KMS-11 (cell line): ENCODE measurements at regions not wholly inside any gene's neighbourhood (a gene's known extent, or its start where the extent isn't known, plus 50 kb on each side); places are given as distances from the start of the nearest gene placed in this dataset.

Experiments
- H2AFZ ChIP-seq: fragments of 200-600 bp; sonication (generic); 2 replicates; pipeline ENCODE4 v1.6.1; 2016; ENCODE audit warnings: antibody characterized with exemption, mixed run types, low read depth
- H3K27ac ChIP-seq: fragments of 200-600 bp; sonication (generic); 2 replicates; pipeline ENCODE4 v1.6.1; 2016; ENCODE audit warnings: mild to moderate bottlenecking, mixed run types
- H3K27me3 ChIP-seq: fragments of 200-600 bp; sonication (generic); 2 replicates; pipeline ENCODE4 v1.6.1; 2017; ENCODE audit warnings: mild to moderate bottlenecking, low read depth, mixed run types, moderate library complexity; ENCODE audit not compliant: insufficient read depth
- H3K36me3 ChIP-seq: fragments of 200-600 bp; sonication (generic); 2 replicates; pipeline ENCODE4 v1.6.1; 2017; ENCODE audit warnings: mild to moderate bottlenecking, mixed run types; ENCODE audit not compliant: insufficient read depth
- H3K4me1 ChIP-seq: fragments of 200-600 bp; sonication (generic); 2 replicates; pipeline ENCODE4 v1.6.1; 2016; ENCODE audit warnings: mild to moderate bottlenecking, low read depth, mixed run types; ENCODE audit not compliant: poor library complexity, severe bottlenecking
- H3K4me2 ChIP-seq: fragments of 200-600 bp; sonication (generic); 2 replicates; pipeline ENCODE4 v1.7.0; 2016; ENCODE audit warnings: mild to moderate bottlenecking, mixed run types
- H3K4me3 ChIP-seq: fragments of 200-600 bp; sonication (generic); IDR thresholded peaks from 2 replicates; pipeline ENCODE4 v1.6.1; 2017; ENCODE audit warnings: low read depth, low read length, mixed read lengths; ENCODE audit not compliant: insufficient read depth
- H3K79me2 ChIP-seq: fragments of 200-600 bp; sonication (generic); 2 replicates; pipeline ENCODE4 v1.6.1; 2016; ENCODE audit warnings: low read depth, mixed run types; ENCODE audit not compliant: insufficient read depth
- H3K9ac ChIP-seq: fragments of 200-600 bp; sonication (generic); 2 replicates; pipeline ENCODE4 v1.6.1; 2016; ENCODE audit warnings: mild to moderate bottlenecking, mixed run types
- H4K20me1 ChIP-seq: fragments of 200-600 bp; sonication (generic); 2 replicates; pipeline ENCODE4 v1.6.1; 2016; ENCODE audit warnings: mild to moderate bottlenecking, mixed run types; ENCODE audit not compliant: insufficient read depth
- TF ChIP-seq, protein P1 (sequence below): fragments of 200-600 bp; sonication (generic); conservative IDR thresholded peaks from 2 replicates; pipeline ENCODE4 v1.6.1; 2017; ENCODE audit warnings: low read depth, mild to moderate bottlenecking, antibody characterized with exemption, low read length, moderate library complexity, mixed read lengths

DNA sequence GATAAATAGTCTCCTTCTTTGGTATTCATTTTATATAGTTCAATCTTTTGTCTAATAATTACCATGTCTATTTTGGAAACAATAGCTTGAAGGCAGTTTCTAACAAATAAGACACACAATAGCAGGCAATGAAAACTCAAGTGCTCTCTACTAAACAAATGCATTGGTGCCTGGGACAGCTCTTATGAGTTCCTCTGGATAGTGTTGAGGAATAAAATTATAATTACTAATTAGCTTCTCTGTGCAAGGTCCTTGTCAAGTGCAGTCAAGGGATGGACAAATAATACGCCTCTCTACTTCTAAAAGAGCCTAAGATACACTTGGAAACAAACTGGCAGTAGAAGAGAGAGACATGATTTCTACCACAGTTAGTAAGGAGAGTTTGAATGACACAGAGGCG lies 229.0 kb upstream of the GLRA2 start:
- Histone ChIP-seq H3K4me2 (no peak overlapping the region), H3K4me1 (no peaks in the 10 kb centered on the region), H3K4me3 (no peak overlapping the region), H3K27ac (no peak overlapping the region), H3K36me3 (no peaks in the 10 kb centered on the region), H3K79me2 (no peaks in the 10 kb centered on the region), H3K9ac (no peak overlapping the region), H2AFZ (no peak overlapping the region), H3K27me3 (no peaks in the 10 kb centered on the region), H4K20me1 (no peaks in the 10 kb centered on the region)
- TF ChIP-seq, protein P1, sequence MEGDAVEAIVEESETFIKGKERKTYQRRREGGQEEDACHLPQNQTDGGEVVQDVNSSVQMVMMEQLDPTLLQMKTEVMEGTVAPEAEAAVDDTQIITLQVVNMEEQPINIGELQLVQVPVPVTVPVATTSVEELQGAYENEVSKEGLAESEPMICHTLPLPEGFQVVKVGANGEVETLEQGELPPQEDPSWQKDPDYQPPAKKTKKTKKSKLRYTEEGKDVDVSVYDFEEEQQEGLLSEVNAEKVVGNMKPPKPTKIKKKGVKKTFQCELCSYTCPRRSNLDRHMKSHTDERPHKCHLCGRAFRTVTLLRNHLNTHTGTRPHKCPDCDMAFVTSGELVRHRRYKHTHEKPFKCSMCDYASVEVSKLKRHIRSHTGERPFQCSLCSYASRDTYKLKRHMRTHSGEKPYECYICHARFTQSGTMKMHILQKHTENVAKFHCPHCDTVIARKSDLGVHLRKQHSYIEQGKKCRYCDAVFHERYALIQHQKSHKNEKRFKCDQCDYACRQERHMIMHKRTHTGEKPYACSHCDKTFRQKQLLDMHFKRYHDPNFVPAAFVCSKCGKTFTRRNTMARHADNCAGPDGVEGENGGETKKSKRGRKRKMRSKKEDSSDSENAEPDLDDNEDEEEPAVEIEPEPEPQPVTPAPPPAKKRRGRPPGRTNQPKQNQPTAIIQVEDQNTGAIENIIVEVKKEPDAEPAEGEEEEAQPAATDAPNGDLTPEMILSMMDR: no peak

DNA sequence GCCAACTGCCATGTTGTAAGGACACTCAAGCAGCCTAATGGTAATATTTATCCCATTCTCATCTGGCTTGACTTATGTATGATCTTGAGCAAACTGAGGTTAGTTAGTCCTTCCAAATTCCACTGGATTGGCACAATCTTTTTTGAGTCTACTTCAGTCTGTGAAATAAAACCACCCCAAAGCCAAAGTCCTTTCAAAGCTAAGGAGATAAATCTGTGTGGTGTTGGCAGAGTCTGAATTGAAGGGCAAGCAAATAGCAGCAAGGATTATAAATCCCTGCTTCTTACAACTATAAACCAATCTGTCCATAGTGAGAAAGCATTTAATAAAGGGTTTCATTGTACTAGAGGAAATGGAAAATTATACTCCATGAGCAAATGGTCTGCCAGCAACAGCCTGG lies 233.9 kb upstream of the GLRA2 start:
- H3K79me2 ChIP-seq: no peaks in the 10 kb centered on the region
- no peaks in the 10 kb centered on the region for H3K36me3 ChIP-seq
- no peaks in the 10 kb centered on the region for H3K4me1 ChIP-seq
- H3K27me3 ChIP-seq: no peaks in the 10 kb centered on the region
- TF ChIP-seq, protein P1: no peak
- no peak overlapping the region for H2AFZ ChIP-seq
- H3K9ac ChIP-seq: no peak overlapping the region
- no peaks in the 10 kb centered on the region for H4K20me1 ChIP-seq
- no peak overlapping the region for H3K4me2 ChIP-seq
- no peak overlapping the region for H3K27ac ChIP-seq
- H3K4me3 ChIP-seq: no peak overlapping the region

DNA sequence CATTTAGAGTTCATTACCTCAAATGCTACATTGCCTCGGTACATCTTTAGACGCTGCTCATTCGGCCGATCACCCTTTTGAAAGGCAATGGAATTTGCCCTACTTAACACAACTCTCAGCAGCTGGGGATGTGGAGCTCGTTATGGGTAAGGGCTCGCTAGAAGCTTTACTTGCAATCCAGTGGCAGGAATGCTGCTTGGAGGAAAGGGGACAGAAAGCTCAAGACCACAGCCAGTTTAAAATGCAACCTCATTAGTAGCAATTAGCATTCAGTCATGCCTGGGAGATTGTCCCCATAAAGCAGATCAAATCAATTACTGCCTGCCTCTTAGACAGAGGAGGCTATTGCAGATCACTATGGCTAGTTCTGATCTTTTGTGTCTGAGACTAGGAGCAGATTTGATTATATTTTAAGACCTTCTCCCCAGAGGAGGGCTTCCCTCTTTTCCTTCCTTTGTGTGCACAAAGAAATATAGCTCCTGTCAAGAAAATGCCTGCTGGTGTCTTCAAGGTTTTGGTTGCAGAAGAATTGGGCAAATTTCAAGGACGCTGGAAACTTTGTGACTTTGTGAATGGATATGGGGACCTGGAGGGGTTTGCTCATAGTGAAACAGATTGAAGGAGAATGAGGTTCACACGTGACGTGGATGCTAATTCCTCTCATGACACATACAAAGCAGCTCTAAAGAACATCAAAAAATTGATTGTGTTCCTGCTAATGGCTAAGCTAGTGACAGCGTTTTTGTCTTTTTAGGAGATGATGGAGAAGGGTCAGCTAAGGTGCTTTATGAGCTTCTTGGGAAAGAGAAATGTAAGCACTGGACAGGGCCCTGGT lies 237.5 kb upstream of the GLRA2 start:
- H3K27me3 ChIP-seq: no peaks in the 10 kb centered on the region
- H3K27ac ChIP-seq: no peak overlapping the region
- no peaks in the 10 kb centered on the region for H3K4me1 ChIP-seq
- no peaks in the 10 kb centered on the region for H4K20me1 ChIP-seq
- H3K4me3 ChIP-seq: no peak overlapping the region
- H3K4me2 ChIP-seq: no peak overlapping the region
- no peaks in the 10 kb centered on the region for H3K36me3 ChIP-seq
- H3K9ac ChIP-seq: no peak overlapping the region
- H2AFZ ChIP-seq: no peak overlapping the region
- H3K79me2 ChIP-seq: no peaks in the 10 kb centered on the region
- TF ChIP-seq, protein P1: no peak

DNA sequence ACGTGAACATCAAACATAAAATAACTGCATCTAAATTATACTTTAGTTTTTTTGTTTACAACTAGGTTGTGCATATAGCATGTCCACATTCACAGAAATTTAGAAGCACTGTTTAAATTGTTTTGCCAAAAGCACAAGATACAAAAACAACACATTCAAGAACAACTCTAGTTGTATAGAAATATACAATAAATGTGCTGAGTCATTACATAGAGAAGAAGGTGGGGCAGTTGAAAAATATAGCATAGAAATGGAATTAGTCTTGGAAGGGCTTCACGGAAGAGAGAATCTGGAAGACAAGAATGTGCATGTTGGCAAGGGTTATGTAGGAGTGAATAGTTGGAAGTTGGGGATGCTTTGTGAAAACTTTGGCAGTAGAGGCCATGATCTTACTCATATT lies 239.0 kb upstream of the GLRA2 start:
- H2AFZ ChIP-seq: no peak overlapping the region
- no peak overlapping the region for H3K9ac ChIP-seq
- H3K4me1 ChIP-seq: no peaks in the 10 kb centered on the region

More for the DNA sequence above, 239.0 kb upstream of the GLRA2 start:
- Histone ChIP-seq H3K36me3 (no peaks in the 10 kb centered on the region), H3K4me2 (no peak overlapping the region), H3K4me3 (no peak overlapping the region), H4K20me1 (no peaks in the 10 kb centered on the region), H3K27me3 (no peaks in the 10 kb centered on the region), H3K79me2 (no peaks in the 10 kb centered on the region), H3K27ac (no peak overlapping the region)
- TF ChIP-seq, protein P1: no peak
